ENCODE measurements at regions not wholly inside any gene's neighbourhood (a gene's known extent, or its start where the extent isn't known, plus 50 kb on each side); places are given as distances from the start of the nearest gene placed in this dataset.
"Not testable (repeated sequence)": the region's sequence is repeated elsewhere in the genome, so short reads cannot be mapped to it uniquely, and the experiment has no call there.

- POLR2A ChIA-PET; H3K4me3 Mint-ChIP-seq (ENCODE audit: unreplicated experiment); CTCF ChIA-PET; H3K4me1 Mint-ChIP-seq (ENCODE audit: insufficient read depth, unreplicated experiment); DNase-seq (ENCODE audit: unreplicated experiment); intact Hi-C loops (cut with micrococcal nuclease); H3K27me3 Mint-ChIP-seq (ENCODE audit: insufficient read depth, unreplicated experiment); H3K36me3 Mint-ChIP-seq (ENCODE audit: insufficient read depth, unreplicated experiment); H3K27ac Mint-ChIP-seq (ENCODE audit: low read depth, unreplicated experiment); BruUV-seq (replicated peaks); H3K9me3 Mint-ChIP-seq (ENCODE audit: unreplicated experiment): not testable (repeated sequence)
Observed at GRCh38 chr15:24437270-24437669, 238.3 kb upstream of the NPAP1 start.

GRCh38 chr15:24437735-24438134 lies 237.8 kb upstream of the NPAP1 start:
- BruUV-seq (replicated peaks); CTCF ChIA-PET; H3K27me3 Mint-ChIP-seq (ENCODE audit: insufficient read depth, unreplicated experiment); H3K27ac Mint-ChIP-seq (ENCODE audit: low read depth, unreplicated experiment); POLR2A ChIA-PET; DNase-seq (ENCODE audit: unreplicated experiment); intact Hi-C loops (cut with micrococcal nuclease); H3K36me3 Mint-ChIP-seq (ENCODE audit: insufficient read depth, unreplicated experiment); H3K9me3 Mint-ChIP-seq (ENCODE audit: unreplicated experiment); H3K4me1 Mint-ChIP-seq (ENCODE audit: insufficient read depth, unreplicated experiment); H3K4me3 Mint-ChIP-seq (ENCODE audit: unreplicated experiment): not testable (repeated sequence)

- H3K27ac Mint-ChIP-seq (ENCODE audit: low read depth, unreplicated experiment); CTCF ChIA-PET; DNase-seq (ENCODE audit: unreplicated experiment); POLR2A ChIA-PET; H3K4me3 Mint-ChIP-seq (ENCODE audit: unreplicated experiment); H3K27me3 Mint-ChIP-seq (ENCODE audit: insufficient read depth, unreplicated experiment); H3K4me1 Mint-ChIP-seq (ENCODE audit: insufficient read depth, unreplicated experiment); intact Hi-C loops (cut with micrococcal nuclease); H3K36me3 Mint-ChIP-seq (ENCODE audit: insufficient read depth, unreplicated experiment); BruUV-seq (replicated peaks): not testable (repeated sequence)
- peaks cover 12% of the 10 kb centered on the region for H3K9me3 Mint-ChIP-seq (ENCODE audit: unreplicated experiment)
Observed at GRCh38 chr15:24477107-24478025, 198.2 kb upstream of the NPAP1 start.

GRCh38 chr15:24485885-24486567 lies 189.5 kb upstream of the NPAP1 start:
- H3K27ac Mint-ChIP-seq (ENCODE audit: low read depth, unreplicated experiment); intact Hi-C loops (cut with micrococcal nuclease); BruUV-seq (replicated peaks); H3K4me3 Mint-ChIP-seq (ENCODE audit: unreplicated experiment); DNase-seq (ENCODE audit: unreplicated experiment); H3K27me3 Mint-ChIP-seq (ENCODE audit: insufficient read depth, unreplicated experiment); H3K4me1 Mint-ChIP-seq (ENCODE audit: insufficient read depth, unreplicated experiment); CTCF ChIA-PET; H3K36me3 Mint-ChIP-seq (ENCODE audit: insufficient read depth, unreplicated experiment); POLR2A ChIA-PET; H3K9me3 Mint-ChIP-seq (ENCODE audit: unreplicated experiment): not testable (repeated sequence)

GRCh38 chr15:24488164-24488907 lies 187.2 kb upstream of the NPAP1 start:
- H3K9me3 Mint-ChIP-seq (ENCODE audit: unreplicated experiment) = peaks cover 13% of the 10 kb centered on the region
- H3K36me3 Mint-ChIP-seq (ENCODE audit: insufficient read depth, unreplicated experiment); H3K27ac Mint-ChIP-seq (ENCODE audit: low read depth, unreplicated experiment); DNase-seq (ENCODE audit: unreplicated experiment); BruUV-seq (replicated peaks); CTCF ChIA-PET; H3K4me1 Mint-ChIP-seq (ENCODE audit: insufficient read depth, unreplicated experiment); POLR2A ChIA-PET; intact Hi-C loops (cut with micrococcal nuclease); H3K27me3 Mint-ChIP-seq (ENCODE audit: insufficient read depth, unreplicated experiment): not testable (repeated sequence)
- peak overlapping the region; percentile 3 for H3K4me3 Mint-ChIP-seq (ENCODE audit: unreplicated experiment)

GRCh38 chr15:24505216-24505615 lies 170.4 kb upstream of the NPAP1 start:
- H3K36me3 Mint-ChIP-seq (ENCODE audit: insufficient read depth, unreplicated experiment); H3K27me3 Mint-ChIP-seq (ENCODE audit: insufficient read depth, unreplicated experiment); BruUV-seq (replicated peaks); intact Hi-C loops (cut with micrococcal nuclease); H3K4me3 Mint-ChIP-seq (ENCODE audit: unreplicated experiment); H3K27ac Mint-ChIP-seq (ENCODE audit: low read depth, unreplicated experiment); POLR2A ChIA-PET; H3K4me1 Mint-ChIP-seq (ENCODE audit: insufficient read depth, unreplicated experiment); DNase-seq (ENCODE audit: unreplicated experiment): not testable (repeated sequence)
- CTCF ChIA-PET = interaction anchor here (0.7 kb wide), 1 partner anchor 588 kb away, joined by 3 read pairs; no protein-coding TSS in a partner anchor
- H3K9me3 Mint-ChIP-seq (ENCODE audit: unreplicated experiment) = peaks cover 14% of the 10 kb centered on the region

GRCh38 chr15:24509714-24510113 lies 165.9 kb upstream of the NPAP1 start:
- not testable (repeated sequence) for H3K27ac Mint-ChIP-seq (ENCODE audit: low read depth, unreplicated experiment); BruUV-seq (replicated peaks); DNase-seq (ENCODE audit: unreplicated experiment)

GRCh38 chr15:24511598-24511997 lies 164.0 kb upstream of the NPAP1 start:
- peaks cover 22% of the 10 kb centered on the region for H3K9me3 Mint-ChIP-seq (ENCODE audit: unreplicated experiment)
- H3K4me1 Mint-ChIP-seq (ENCODE audit: insufficient read depth, unreplicated experiment); CTCF ChIA-PET; H3K27ac Mint-ChIP-seq (ENCODE audit: low read depth, unreplicated experiment); H3K36me3 Mint-ChIP-seq (ENCODE audit: insufficient read depth, unreplicated experiment); intact Hi-C loops (cut with micrococcal nuclease); BruUV-seq (replicated peaks); H3K27me3 Mint-ChIP-seq (ENCODE audit: insufficient read depth, unreplicated experiment); POLR2A ChIA-PET; DNase-seq (ENCODE audit: unreplicated experiment); H3K4me3 Mint-ChIP-seq (ENCODE audit: unreplicated experiment): not testable (repeated sequence)

More at GRCh38 chr15:24509714-24510113, 165.9 kb upstream of the NPAP1 start:
- intact Hi-C loops (cut with micrococcal nuclease); H3K4me3 Mint-ChIP-seq (ENCODE audit: unreplicated experiment); H3K4me1 Mint-ChIP-seq (ENCODE audit: insufficient read depth, unreplicated experiment); POLR2A ChIA-PET; H3K27me3 Mint-ChIP-seq (ENCODE audit: insufficient read depth, unreplicated experiment); CTCF ChIA-PET; H3K36me3 Mint-ChIP-seq (ENCODE audit: insufficient read depth, unreplicated experiment): not testable (repeated sequence)
- H3K9me3 Mint-ChIP-seq (ENCODE audit: unreplicated experiment) = peaks cover 22% of the 10 kb centered on the region

- DNase-seq (ENCODE audit: unreplicated experiment); H3K36me3 Mint-ChIP-seq (ENCODE audit: insufficient read depth, unreplicated experiment); H3K27ac Mint-ChIP-seq (ENCODE audit: low read depth, unreplicated experiment); H3K27me3 Mint-ChIP-seq (ENCODE audit: insufficient read depth, unreplicated experiment); intact Hi-C loops (cut with micrococcal nuclease); CTCF ChIA-PET; H3K4me1 Mint-ChIP-seq (ENCODE audit: insufficient read depth, unreplicated experiment); H3K9me3 Mint-ChIP-seq (ENCODE audit: unreplicated experiment); H3K4me3 Mint-ChIP-seq (ENCODE audit: unreplicated experiment); POLR2A ChIA-PET; BruUV-seq (replicated peaks): not testable (repeated sequence)
Observed at GRCh38 chr15:24518772-24519171, 156.8 kb upstream of the NPAP1 start.
